ENCODE measurements at regions not wholly inside any gene's neighbourhood (a gene's known extent, or its start where the extent isn't known, plus 50 kb on each side); places are given as distances from the start of the nearest gene placed in this dataset.

GRCh38 chr2:34104601-34105000 lies 505.5 kb upstream of the FAM98A start:
- no peak overlapping the region for H3K4me3 Mint-ChIP-seq
- no peak for TF ChIP-seq CTCF (IDR thresholded peaks at IDR 0.05; ENCODE audit: unreplicated experiment in 3 of 3)
- H3K4me1 Mint-ChIP-seq = peaks cover 19% of the 10 kb centered on the region
- no peaks in the 10 kb centered on the region for H3K9me3 Mint-ChIP-seq
- H3K27me3 Mint-ChIP-seq (ENCODE audit: low read depth) = no peaks in the 10 kb centered on the region
- peak overlapping the region in 2 of 3 experiments; percentile 2 to 35 for H3K27ac Mint-ChIP-seq
- H3K36me3 Mint-ChIP-seq (ENCODE audit: low read depth) = no peaks in the 10 kb centered on the region

GRCh38 chr2:34103437-34103836 lies 504.3 kb upstream of the FAM98A start:
- Mint-ChIP-seq H3K4me1 (peaks cover 19% of the 10 kb centered on the region), H3K4me3 (no peak overlapping the region), H3K36me3 (ENCODE audit: low read depth) (no peaks in the 10 kb centered on the region), H3K27ac (no peak overlapping the region), H3K27me3 (ENCODE audit: low read depth) (no peaks in the 10 kb centered on the region), H3K9me3 (no peaks in the 10 kb centered on the region)
- TF ChIP-seq CTCF (IDR thresholded peaks at IDR 0.05; ENCODE audit: unreplicated experiment in 3 of 3) = no peak

GRCh38 chr2:34102339-34102738 lies 503.2 kb upstream of the FAM98A start:
- Mint-ChIP-seq H3K27ac (no peak overlapping the region), H3K27me3 (ENCODE audit: low read depth) (no peaks in the 10 kb centered on the region), H3K9me3 (no peaks in the 10 kb centered on the region), H3K4me3 (no peak overlapping the region), H3K36me3 (ENCODE audit: low read depth) (no peaks in the 10 kb centered on the region), H3K4me1 (peaks cover 19% of the 10 kb centered on the region)
- TF ChIP-seq CTCF (IDR thresholded peaks at IDR 0.05; ENCODE audit: unreplicated experiment in 3 of 3) = no peak

- Mint-ChIP-seq H3K27me3 (ENCODE audit: low read depth) (no peaks in the 10 kb centered on the region), H3K9me3 (no peaks in the 10 kb centered on the region), H3K4me3 (no peak overlapping the region), H3K27ac (no peak overlapping the region), H3K36me3 (ENCODE audit: low read depth) (no peaks in the 10 kb centered on the region), H3K4me1 (peaks cover 14% of the 10 kb centered on the region)
- TF ChIP-seq CTCF (IDR thresholded peaks at IDR 0.05; ENCODE audit: unreplicated experiment in 3 of 3) = no peak
Measured at GRCh38 chr2:34099377-34099776, 500.3 kb upstream of the FAM98A start.

GRCh38 chr2:34098256-34098655 lies 499.2 kb upstream of the FAM98A start:
- no peaks in the 10 kb centered on the region for H3K27me3 Mint-ChIP-seq (ENCODE audit: low read depth)
- TF ChIP-seq CTCF (IDR thresholded peaks at IDR 0.05; ENCODE audit: unreplicated experiment in 3 of 3) = no peak
- no peaks in the 10 kb centered on the region for H3K9me3 Mint-ChIP-seq
- no peak overlapping the region for H3K4me3 Mint-ChIP-seq
- peaks cover 9% of the 10 kb centered on the region for H3K4me1 Mint-ChIP-seq
- peak overlapping the region in 1 of 3 experiments; percentile 1 for H3K27ac Mint-ChIP-seq
- H3K36me3 Mint-ChIP-seq (ENCODE audit: low read depth) = no peaks in the 10 kb centered on the region

- TF ChIP-seq CTCF (IDR thresholded peaks at IDR 0.05; ENCODE audit: unreplicated experiment in 3 of 3) = peak; percentile 74 to 87 (median 79)
- Mint-ChIP-seq H3K9me3 (no peaks in the 10 kb centered on the region), H3K27ac (peak overlapping the region in 2 of 3 experiments; percentile 8 to 19), H3K36me3 (ENCODE audit: low read depth) (no peaks in the 10 kb centered on the region), H3K4me3 (no peak overlapping the region), H3K4me1 (peaks cover 9% of the 10 kb centered on the region), H3K27me3 (ENCODE audit: low read depth) (no peaks in the 10 kb centered on the region)
Measured at GRCh38 chr2:34096562-34097171, 497.6 kb upstream of the FAM98A start.

Data from nephron (organoid).